Uterus (tissue), 2 donors: ENCODE measurements at regions not wholly inside any gene's neighbourhood (a gene's known extent, or its start where the extent isn't known, plus 50 kb on each side); places are given as distances from the start of the nearest gene placed in this dataset.

ENCODE experiments used
- POLR2A ChIP-seq, 2 donors: fragments of 450-650 bp; IDR thresholded peaks; one replicate each; pipeline ENCODE4 v1.6.1; 2016; ENCODE audit warnings: antibody characterized with exemption in 2 of 2, mild to moderate bottlenecking in 1 of 2, moderate library complexity in 1 of 2
- TF ChIP-seq, protein P1 (sequence below), 4 experiments: fragments of 200-600 bp in 2 of 4; fragments of 450-650 bp in 2 of 4; sonication (generic) in 2 of 4; IDR thresholded peaks; one replicate each; pipeline ENCODE4 v1.5.1; 2016 to 2019; ENCODE audit warnings: antibody characterized with exemption in 4 of 4, mild to moderate bottlenecking in 2 of 4, moderate library complexity in 1 of 4

DNA sequence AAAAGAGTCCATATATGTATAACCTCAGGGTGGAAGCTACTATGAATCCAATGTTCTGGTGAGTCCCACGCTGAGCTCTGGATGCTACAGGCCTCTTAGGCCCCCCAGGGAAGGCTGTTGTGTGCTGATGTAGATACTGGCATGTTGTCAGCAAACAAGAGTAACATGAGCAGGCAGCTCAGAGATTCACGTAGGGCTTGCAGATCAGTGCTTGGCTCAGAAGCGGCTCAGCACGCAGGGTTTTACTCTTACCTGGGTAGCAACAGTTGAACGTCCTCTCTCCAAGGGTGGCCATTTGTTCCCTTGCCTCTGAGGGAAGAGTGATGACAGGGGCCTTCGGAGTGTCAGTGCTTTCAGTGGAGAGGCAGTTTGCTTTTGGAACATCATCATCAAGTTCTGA is 93.4 kb downstream of the ZFP64 start:
- TF ChIP-seq, protein P1, sequence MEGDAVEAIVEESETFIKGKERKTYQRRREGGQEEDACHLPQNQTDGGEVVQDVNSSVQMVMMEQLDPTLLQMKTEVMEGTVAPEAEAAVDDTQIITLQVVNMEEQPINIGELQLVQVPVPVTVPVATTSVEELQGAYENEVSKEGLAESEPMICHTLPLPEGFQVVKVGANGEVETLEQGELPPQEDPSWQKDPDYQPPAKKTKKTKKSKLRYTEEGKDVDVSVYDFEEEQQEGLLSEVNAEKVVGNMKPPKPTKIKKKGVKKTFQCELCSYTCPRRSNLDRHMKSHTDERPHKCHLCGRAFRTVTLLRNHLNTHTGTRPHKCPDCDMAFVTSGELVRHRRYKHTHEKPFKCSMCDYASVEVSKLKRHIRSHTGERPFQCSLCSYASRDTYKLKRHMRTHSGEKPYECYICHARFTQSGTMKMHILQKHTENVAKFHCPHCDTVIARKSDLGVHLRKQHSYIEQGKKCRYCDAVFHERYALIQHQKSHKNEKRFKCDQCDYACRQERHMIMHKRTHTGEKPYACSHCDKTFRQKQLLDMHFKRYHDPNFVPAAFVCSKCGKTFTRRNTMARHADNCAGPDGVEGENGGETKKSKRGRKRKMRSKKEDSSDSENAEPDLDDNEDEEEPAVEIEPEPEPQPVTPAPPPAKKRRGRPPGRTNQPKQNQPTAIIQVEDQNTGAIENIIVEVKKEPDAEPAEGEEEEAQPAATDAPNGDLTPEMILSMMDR (IDR thresholded peaks at IDR 0.05): no peak
- TF ChIP-seq POLR2A (IDR thresholded peaks at IDR 0.05): no peak
